GM12875 (cell line): ENCODE measurements at regions not wholly inside any gene's neighbourhood (a gene's known extent, or its start where the extent isn't known, plus 50 kb on each side); places are given as distances from the start of the nearest gene placed in this dataset.
"Not testable (repeated sequence)": the region's sequence is repeated elsewhere in the genome, so short reads cannot be mapped to it uniquely, and the experiment has no call there.

Experiments
- H3K4me3 ChIP-seq: one replicate; pipeline ENCODE4 v1.5.1; 2011; ENCODE audit warnings: low read depth, low read length, control low read depth
- TF ChIP-seq, protein P1 (sequence below): IDR thresholded peaks from 2 replicates; pipeline ENCODE4 v1.5.1; 2011; ENCODE audit warnings: low read depth, mild to moderate bottlenecking, control low read depth, inconsistent platforms, low read length, moderate library complexity, borderline replicate concordance; ENCODE audit not compliant: insufficient read depth

DNA sequence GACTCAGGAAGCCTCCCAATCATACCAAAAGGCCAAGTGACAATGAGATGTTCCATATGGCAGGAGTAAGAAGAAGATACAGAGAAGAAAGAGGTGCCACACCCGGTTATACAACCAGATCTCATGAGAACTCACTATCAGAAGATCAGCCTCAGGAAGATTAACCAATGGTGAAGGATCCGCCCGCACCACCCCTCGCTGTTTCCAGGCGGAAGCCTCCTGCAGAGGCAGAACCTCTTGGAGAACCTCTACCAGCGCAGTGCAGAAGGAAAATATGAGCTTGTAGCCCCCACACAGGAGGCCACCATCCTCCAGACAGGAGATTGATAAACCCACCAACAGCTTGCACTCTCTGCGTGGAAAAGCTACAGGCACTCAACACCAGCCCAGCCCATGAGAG is 245.1 kb downstream of the POTED start:
- no peak overlapping the region for H3K4me3 ChIP-seq
- TF ChIP-seq, protein P1, sequence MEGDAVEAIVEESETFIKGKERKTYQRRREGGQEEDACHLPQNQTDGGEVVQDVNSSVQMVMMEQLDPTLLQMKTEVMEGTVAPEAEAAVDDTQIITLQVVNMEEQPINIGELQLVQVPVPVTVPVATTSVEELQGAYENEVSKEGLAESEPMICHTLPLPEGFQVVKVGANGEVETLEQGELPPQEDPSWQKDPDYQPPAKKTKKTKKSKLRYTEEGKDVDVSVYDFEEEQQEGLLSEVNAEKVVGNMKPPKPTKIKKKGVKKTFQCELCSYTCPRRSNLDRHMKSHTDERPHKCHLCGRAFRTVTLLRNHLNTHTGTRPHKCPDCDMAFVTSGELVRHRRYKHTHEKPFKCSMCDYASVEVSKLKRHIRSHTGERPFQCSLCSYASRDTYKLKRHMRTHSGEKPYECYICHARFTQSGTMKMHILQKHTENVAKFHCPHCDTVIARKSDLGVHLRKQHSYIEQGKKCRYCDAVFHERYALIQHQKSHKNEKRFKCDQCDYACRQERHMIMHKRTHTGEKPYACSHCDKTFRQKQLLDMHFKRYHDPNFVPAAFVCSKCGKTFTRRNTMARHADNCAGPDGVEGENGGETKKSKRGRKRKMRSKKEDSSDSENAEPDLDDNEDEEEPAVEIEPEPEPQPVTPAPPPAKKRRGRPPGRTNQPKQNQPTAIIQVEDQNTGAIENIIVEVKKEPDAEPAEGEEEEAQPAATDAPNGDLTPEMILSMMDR, result no peak

DNA sequence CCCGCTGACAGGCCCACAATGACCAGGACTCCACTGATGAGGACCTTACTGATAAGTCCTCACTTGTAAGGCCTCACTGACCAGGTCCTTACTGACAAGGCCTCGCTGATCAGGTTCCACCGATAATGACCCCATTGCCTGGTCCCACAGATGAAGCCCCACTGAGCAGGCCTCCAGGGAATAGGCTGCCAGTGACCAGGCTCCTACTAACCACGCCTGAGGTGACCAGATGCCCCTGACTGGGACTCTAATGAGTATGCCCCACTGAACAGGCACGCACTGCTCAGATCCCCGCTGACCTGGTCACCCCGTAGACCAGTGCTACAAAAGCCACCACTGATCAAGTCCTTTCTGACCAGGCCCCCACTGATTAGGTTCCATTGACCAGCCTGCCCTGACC is 241.2 kb downstream of the POTED start:
- H3K4me3 ChIP-seq, result not testable (repeated sequence)

DNA sequence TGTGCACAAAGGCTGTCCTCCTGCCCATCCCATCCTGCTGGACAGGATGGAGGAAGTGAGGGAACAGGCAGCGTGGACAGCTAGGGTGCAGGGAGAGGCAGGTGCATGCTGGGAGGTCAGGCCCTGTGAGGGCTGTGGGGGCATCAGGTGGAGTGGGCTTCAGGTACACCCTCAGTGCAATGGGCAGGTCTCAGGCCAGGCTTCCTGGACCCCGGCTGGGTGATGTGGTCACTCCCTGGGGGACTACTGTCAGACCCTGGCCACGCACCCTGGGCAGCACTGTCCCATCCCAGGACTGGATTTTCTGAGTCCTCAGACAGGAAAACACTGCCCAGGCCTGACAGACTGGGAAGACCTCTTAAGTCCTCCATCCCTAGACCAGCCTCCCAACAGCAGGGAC is 239.9 kb downstream of the POTED start:
- H3K4me3 ChIP-seq, result not testable (repeated sequence)

DNA sequence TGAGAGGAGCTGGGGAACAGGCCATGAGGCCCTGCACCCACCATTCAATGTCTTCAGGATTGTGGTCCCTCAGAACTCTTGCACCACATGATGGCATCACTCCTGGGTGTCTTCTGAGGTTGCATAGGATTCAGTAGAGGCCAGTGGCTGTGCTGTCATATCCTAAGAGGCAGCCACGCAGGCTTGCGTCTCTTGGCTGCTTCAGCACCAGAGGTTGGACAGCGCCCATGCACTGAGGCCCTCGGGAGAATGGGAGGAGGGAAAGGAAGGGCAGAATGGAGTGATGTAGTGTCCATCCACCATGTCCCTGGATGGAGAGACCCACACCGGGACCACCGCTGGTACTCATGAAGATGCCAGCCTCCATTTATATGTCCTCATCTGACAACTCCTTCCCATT is 237.1 kb downstream of the POTED start:
- not testable (repeated sequence) for H3K4me3 ChIP-seq

DNA sequence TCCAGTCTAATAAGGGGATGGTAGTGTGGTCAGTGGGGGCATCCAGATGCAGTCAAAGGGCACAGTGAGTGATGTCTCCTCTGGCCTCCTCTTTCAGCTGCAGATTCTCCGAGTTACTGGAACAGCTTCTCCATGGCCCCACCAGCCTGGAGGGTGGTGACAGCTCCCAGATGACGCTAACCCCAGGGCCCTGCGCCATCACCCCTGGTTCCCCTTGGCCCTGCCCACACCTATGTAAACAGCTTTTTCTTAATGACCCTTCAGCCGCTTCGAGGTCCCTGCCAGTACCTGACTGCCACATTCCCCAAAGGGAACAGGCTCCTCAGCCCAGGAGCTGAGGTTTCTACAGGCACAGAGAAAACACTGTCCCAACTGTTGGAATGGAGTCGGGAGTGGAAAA is 235.0 kb downstream of the POTED start:
- H3K4me3 ChIP-seq, result not testable (repeated sequence)

DNA sequence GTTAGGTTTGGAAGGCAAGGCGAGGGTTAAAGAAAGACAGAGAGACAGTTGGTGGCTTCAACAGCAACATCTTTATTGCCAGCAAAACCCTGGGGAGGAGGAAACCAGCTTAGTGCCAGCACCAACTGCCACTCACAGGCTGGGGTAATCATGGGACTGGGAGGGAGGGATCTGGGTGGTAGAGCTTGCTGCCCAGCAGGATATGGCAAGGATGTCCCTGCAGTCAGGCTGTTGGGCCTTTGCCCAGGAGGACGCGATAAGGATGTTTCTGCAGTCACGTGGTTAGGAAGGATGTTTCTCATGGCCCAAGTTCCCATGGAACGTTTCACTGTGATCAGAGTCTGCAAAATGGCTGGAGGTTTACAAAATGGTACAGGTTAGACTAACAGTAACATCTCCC is 233.5 kb downstream of the POTED start:
- H3K4me3 ChIP-seq, result not testable (repeated sequence)

DNA sequence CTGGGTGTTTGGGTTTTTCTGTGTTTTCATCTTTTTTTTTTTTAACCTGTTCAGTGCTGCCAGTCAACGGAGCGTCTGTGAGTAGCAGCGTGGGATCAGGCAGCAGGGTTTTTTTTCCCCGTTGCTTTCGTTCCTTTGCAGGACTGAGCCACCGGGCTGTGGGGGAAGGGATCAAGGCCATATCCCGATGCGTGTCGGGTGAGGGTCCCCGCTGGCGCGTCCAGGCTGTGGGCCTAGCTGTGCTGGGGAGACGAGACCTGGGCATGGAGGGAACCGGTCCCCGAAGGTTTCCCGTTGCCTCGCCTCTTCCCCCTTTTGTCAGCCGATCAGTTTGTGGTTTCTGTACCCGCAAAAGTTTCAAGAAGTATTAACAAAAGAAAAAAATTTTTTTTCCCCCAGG is 218.1 kb downstream of the POTED start:
- H3K4me3 ChIP-seq, result not testable (repeated sequence)

DNA sequence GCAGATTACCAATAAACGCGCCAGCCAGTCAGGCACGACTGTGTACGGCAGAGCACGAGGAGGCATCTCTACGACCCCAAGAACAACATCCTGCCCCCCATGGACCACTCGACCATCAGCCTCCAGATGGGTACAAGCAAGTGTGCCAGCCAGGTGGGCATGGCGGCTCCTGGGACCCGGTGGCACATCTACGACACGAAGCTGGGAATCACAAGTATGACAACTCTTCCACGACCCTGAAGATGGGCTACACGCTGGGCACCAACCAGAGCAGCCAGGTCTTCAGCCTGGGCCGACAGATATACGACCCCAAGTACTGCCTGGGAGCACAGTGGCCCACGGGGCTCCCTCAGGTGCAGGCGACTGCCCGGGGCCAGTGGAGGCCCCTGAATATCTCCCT is 217.6 kb downstream of the POTED start:
- H3K4me3 ChIP-seq, result no peak overlapping the region
- TF ChIP-seq, protein P1, result no peak

DNA sequence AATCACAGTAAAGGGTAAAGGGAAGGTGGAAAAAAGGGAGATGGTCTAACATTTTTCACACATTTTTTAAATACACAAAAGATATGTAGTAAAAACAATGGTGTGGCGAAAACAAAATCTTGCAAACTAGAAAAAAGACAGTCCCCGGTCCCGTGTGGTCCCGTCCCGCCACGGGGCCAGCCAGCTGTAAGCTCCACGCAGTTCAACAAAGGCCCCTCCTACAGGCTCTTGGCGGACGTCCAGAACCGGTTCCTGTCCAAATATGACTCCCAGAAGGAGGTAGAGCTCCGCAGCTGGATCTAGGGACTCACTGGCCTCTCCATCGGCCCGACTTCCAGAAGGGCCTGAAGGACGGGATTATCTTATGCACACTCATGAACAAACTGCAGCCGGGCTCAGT is 216.9 kb downstream of the POTED start:
- H3K4me3 ChIP-seq, result not testable (repeated sequence)

DNA sequence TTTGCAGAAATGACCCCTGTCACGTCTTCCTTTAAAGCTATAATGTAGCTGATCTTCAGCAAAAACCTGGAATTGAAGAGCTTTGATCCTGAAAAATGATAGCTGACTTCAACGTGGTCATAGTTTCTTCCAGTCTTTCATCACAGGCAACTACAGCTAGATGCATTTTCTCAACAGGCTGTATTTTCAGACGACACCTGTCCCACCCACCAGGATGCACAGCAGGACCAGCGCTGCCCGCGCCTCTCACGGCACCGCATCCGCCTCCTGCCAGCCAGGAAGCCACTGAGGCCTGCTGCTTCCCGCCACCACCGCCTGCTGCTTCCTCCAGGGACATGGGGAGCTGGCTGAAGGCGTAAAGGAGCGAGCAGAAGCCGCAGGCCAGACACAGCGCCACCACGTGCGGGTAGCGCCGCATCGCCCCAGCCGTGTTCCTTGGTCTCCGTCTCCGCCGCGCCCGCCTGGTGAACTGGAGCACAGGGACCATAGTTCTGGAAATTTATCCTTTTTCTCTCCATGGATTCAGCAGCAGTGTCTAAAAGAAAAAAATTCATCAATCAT is 215.7 kb downstream of the POTED start:
- H3K4me3 ChIP-seq, result not testable (repeated sequence)

DNA sequence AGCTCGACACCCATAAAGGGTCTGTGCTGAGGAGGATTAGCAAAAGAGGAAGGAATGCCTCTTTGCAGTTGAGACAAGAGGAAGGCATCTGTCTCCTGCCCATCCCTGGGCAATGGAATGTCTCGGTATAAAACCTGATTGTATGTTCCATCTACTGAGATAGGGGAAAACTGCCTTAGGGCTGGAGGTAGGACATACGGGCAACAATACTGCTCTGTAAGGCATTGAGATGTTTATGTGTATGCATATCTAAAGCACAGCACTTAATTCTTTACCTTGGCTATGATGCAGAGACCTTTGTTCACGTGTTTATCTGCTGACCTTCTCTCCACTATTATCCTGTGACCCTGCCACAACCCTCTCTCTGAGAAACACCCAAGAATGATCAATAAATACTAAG is 210.7 kb downstream of the POTED start:
- not testable (repeated sequence) for H3K4me3 ChIP-seq

DNA sequence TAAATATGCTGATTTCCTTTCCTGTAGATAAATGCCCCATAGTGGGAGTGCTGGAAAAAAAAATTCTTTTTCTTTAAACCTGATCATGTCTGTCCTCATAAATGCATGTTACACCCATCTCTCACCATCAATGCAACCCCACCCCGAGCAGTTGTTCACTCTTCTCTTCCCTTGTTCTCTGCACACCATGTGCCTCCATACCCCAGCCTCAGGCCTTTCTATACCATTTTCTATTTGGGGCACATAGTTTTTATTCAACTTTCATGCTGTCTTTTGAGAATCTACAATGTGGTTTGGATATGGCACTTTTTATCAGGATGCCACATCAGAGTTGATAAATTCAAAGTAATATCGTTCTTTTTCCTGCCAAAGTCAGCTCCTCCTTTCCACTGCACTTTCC is 202.6 kb downstream of the POTED start:
- H3K4me3 ChIP-seq, result not testable (repeated sequence)

DNA sequence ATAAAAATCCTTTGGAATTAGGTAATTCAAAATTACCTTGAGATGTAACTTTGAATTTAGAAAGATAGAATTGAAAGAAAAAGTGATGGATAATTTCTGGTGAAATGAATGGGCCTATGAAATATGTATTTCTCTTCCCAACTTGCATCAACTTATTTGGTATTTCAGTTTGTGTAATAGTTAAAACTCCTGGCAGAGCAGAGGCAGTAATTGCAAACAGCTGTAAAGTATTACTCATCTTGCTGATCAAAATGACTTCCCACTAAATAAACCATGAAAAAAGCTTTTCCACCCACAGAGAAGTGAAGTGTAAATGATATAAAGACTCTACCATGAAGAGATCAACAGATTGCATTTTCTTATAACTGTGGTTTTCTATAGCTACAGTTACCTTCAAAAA is 201.0 kb downstream of the POTED start:
- H3K4me3 ChIP-seq, result not testable (repeated sequence)

DNA sequence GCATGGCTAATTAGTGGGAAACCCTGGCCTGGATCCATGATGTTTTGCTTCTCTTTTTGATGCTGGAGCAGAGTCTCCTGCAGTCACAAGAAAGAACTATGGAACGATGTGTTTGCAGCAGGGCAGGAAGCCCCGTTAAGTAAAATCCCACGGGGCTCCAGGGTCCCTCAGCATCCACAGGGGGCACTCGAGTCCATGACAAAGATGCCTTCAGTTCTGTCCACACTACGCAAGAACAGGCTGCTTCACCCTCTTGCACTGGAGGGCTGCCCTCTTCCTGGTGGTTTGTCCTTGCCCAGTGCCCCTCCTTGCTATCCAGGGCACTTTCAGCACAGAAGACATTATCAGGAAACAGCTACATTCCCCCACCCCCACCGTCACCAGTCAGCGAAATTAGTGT is 196.9 kb downstream of the POTED start:
- H3K4me3 ChIP-seq, result not testable (repeated sequence)

DNA sequence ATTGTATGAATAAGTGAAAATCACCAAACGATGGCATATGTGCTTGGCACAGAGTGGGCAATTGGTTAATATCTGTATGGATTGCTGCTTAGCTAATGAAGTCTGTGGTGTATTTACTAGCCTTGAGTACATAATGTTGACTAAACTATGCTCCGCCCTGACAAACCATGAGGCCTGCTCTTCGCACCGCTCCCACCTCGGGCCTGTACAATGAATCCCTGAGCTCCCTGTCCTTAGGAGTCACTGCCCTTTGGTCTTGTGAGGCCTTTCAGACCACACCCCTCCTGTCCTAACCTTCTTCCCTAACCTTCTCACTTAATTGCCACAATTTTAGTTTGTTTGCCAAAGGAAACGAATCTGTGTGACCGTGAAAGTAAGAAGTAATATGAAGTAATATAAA is 193.2 kb downstream of the POTED start:
- H3K4me3 ChIP-seq, result not testable (repeated sequence)
